Left lung (tissue), 4 donors: ENCODE measurements at regions not wholly inside any gene's neighbourhood (a gene's known extent, or its start where the extent isn't known, plus 50 kb on each side); places are given as distances from the start of the nearest gene placed in this dataset.

Source experiments
- ATAC-seq: fragments of 200-7000 bp; cut with Tn5 transposase; one replicate; pipeline ENCODE4 v1.9.1; 2020; ENCODE audit warnings: moderate library complexity
- DNase-seq, 4 donors: peaks; one replicate each; pipeline ENCODE4 v3.0.0-alpha.2; 2013 to 2020
- H3K27ac ChIP-seq, 2 donors: fragments of 200-600 bp; sonication (generic) in 1 of 2; one replicate each; pipeline versions ENCODE4 v1.5.0 to v1.8.0; 2020 to 2021
- H3K27me3 ChIP-seq, 2 donors: fragments of 200-600 bp; sonication (generic) in 1 of 2; one replicate each; pipeline versions ENCODE4 v1.5.0 to v1.8.0; 2020 to 2021
- H3K36me3 ChIP-seq, 2 donors: fragments of 200-600 bp; sonication (generic) in 1 of 2; one replicate each; pipeline versions ENCODE4 v1.5.0 to v1.8.0; 2020 to 2021
- H3K4me1 ChIP-seq, 2 donors: fragments of 200-600 bp; one replicate each; pipeline ENCODE4 v1.8.0; 2021
- H3K4me3 ChIP-seq, 2 donors: fragments of 200-600 bp; sonication (generic) in 1 of 2; one replicate each; pipeline versions ENCODE4 v1.5.0 to v1.8.0; 2020 to 2021; ENCODE audit warnings: mild to moderate bottlenecking in 1 of 2
- H3K9me3 ChIP-seq, 2 donors: fragments of 200-600 bp; sonication (generic) in 1 of 2; one replicate each; pipeline versions ENCODE4 v1.5.0 to v1.8.0; 2020 to 2021
- intact Hi-C, 2 donors: fragments of 100-400 bp; cut with DNase I; formaldehyde crosslinking; loops; one replicate each; pipeline versions ENCODE4 v1.11.2 to v1.14.2; 2022
- TF ChIP-seq, protein P1 (sequence below), 2 donors: fragments of 200-600 bp; sonication (generic) in 1 of 2; IDR thresholded peaks; one replicate each; pipeline versions ENCODE4 v1.5.0 to v1.8.0; 2021; ENCODE audit warnings: antibody characterized with exemption in 2 of 2
- donor health status: DM: no; HTN: yes; CAD: no.
- donor health status: DM: no; HTN: no; CAD: no.

DNA sequence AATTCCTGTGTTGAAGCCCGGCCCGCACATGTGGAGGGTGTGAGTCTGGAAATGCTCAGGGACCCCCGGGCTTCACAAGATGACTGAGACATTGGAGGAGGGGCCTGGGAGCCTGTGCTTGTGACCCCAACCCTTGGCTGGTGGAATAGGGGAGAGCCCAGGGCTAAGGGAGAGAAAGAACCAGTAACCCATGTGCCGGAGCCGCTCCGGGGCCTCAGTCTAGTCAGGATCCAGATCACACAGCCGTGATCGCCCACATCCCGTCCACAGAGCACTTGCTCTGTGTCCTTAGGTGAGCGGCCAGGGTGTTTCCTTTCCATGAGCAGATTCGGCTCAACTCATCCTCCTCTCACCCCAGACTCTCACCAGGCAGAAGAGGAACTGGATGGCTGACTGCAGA, 152.3 kb upstream of the RPS6KA2 start:
- ATAC-seq: no peak

DNA sequence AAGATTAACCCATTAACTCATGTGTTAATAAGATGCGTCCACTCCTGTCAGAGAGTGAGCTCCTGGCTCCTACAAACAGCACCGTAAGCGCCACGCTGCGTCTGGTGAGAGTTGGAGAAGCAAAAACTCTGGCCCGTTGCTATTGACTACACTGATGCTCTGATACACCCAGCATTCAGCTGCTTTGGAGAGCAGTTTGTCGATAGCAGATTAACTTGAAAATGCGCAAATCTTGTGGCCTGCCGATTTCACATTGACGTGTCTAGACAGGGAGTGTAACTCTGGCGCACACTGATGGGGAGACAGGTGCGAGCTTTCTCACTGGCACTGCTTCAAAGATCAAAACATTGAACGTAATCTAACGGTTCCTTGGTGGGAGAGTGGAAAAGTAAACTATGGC, 151.7 kb upstream of the RPS6KA2 start:
- ATAC-seq (no peak), DNase-seq (no peak)
- intact Hi-C loops: loop anchor here in 1 of 2 donors (10.0 kb wide), 1 partner anchor 366 kb away; no protein-coding TSS in a partner anchor
- Histone ChIP-seq H3K27me3 (peaks cover 0 to 2% of the 10 kb centered on the region in 2 donors), H3K4me3 (no peak overlapping the region), H3K27ac (no peak overlapping the region), H3K4me1 (peaks cover 0 to 4% of the 10 kb centered on the region in 2 donors), H3K36me3 (no peaks in the 10 kb centered on the region), H3K9me3 (no peaks in the 10 kb centered on the region)
- TF ChIP-seq, protein P1, sequence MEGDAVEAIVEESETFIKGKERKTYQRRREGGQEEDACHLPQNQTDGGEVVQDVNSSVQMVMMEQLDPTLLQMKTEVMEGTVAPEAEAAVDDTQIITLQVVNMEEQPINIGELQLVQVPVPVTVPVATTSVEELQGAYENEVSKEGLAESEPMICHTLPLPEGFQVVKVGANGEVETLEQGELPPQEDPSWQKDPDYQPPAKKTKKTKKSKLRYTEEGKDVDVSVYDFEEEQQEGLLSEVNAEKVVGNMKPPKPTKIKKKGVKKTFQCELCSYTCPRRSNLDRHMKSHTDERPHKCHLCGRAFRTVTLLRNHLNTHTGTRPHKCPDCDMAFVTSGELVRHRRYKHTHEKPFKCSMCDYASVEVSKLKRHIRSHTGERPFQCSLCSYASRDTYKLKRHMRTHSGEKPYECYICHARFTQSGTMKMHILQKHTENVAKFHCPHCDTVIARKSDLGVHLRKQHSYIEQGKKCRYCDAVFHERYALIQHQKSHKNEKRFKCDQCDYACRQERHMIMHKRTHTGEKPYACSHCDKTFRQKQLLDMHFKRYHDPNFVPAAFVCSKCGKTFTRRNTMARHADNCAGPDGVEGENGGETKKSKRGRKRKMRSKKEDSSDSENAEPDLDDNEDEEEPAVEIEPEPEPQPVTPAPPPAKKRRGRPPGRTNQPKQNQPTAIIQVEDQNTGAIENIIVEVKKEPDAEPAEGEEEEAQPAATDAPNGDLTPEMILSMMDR (IDR thresholded peaks at IDR 0.05): no peak

More for the DNA sequence above, 152.3 kb upstream of the RPS6KA2 start:
- Histone ChIP-seq H3K27me3 (no peaks in the 10 kb centered on the region), H3K36me3 (no peaks in the 10 kb centered on the region), H3K4me3 (no peak overlapping the region), H3K9me3 (no peaks in the 10 kb centered on the region), H3K27ac (no peak overlapping the region), H3K4me1 (peaks cover 0 to 4% of the 10 kb centered on the region in 2 donors)
- intact Hi-C loops: loop anchor here in 1 of 2 donors (10.0 kb wide), 1 partner anchor 365 kb away; no protein-coding TSS in a partner anchor
- no peak for DNase-seq
- TF ChIP-seq, protein P1 (IDR thresholded peaks at IDR 0.05): no peak

DNA sequence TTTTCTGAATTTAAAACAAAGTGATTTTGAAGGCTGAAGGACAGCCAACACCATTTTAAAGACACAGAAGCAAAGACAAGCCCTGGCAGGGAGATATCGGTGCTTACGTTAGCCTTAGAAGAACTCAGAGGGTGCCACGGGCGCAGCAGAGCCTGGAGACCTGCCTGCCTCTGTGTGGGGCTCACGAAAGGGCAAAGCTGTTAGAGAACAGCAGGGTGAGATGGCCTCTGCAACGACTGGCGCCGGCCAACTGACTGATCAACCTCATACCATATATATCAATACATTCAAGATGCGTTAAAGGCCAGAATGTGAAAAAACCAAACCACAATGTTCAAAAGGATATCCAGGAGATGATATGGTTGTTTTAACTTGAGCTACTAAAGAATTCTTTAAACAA, 151.0 kb upstream of the RPS6KA2 start:
- no peaks in the 10 kb centered on the region for H3K9me3 ChIP-seq
- ATAC-seq (no peak), DNase-seq (no peak)
- H3K4me1 ChIP-seq: peaks cover 0 to 4% of the 10 kb centered on the region in 2 donors
- no peaks in the 10 kb centered on the region for H3K36me3 ChIP-seq
- H3K27me3 ChIP-seq: peaks cover 0 to 10% of the 10 kb centered on the region in 2 donors
- intact Hi-C loops: loop anchor here in 1 of 2 donors (10.0 kb wide), 1 partner anchor 367 kb away; no protein-coding TSS in a partner anchor
- no peak overlapping the region for H3K27ac ChIP-seq
- TF ChIP-seq, protein P1 (IDR thresholded peaks at IDR 0.05): no peak
- H3K4me3 ChIP-seq: no peak overlapping the region

DNA sequence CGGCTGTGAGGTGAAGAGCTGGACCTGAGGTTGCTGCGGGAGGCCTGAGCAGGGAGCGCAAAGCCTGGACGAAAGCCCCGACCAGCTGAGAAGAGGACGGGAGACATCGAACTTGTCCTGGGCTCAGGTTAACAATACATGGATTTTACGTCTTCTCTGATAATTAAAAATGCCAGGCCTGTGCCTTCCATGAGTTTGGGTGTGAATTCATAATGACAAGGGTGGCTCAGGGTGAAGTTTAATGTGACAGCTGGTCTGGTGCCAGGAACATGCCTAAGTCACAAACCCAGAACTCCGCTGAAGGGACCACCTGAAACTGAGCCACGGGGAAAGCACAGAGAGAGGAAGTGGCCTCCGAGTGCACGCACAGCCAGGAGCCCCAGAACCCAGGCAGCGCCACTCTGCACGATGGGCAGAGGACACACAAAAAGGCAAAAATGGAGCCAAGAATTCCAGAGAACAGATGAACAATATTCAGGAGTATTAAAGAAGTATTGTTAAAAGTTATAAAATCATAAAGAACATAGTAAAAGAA, 150.1 kb upstream of the RPS6KA2 start:
- intact Hi-C loops: loop anchor here in 1 of 2 donors (10.0 kb wide), 1 partner anchor 368 kb away; no protein-coding TSS in a partner anchor
- Histone ChIP-seq H3K27ac (no peak overlapping the region), H3K27me3 (peaks cover 0 to 11% of the 10 kb centered on the region in 2 donors), H3K4me1 (peaks cover 0 to 4% of the 10 kb centered on the region in 2 donors), H3K36me3 (no peaks in the 10 kb centered on the region), H3K4me3 (no peak overlapping the region), H3K9me3 (no peaks in the 10 kb centered on the region)
- TF ChIP-seq, protein P1 (IDR thresholded peaks at IDR 0.05): no peak
- DNase-seq (no peak), ATAC-seq (no peak)

DNA sequence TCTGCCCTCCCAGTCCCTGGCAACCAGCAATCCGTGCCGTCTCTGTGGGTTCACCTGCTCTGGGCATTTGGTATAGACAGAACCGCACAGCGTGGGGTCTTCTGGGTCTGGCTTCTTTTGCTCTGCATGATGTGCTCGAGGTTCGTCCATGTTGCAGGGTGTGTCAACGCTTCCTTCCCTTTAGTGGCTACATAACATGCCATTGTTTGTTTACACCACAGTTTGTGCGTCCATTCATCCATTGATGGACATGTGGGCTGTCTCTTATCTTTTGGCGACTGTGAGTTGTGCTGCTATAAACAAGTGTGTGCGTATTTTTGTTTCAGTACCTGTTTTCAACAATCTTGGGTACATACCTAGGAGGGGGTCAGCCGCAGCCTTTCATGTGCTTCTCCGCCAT, 149.5 kb upstream of the RPS6KA2 start:
- H3K36me3 ChIP-seq: no peaks in the 10 kb centered on the region
- H3K4me1 ChIP-seq: peaks cover 0 to 4% of the 10 kb centered on the region in 2 donors
- DNase-seq: no peak
- ATAC-seq: no peak
- H3K27ac ChIP-seq: no peak overlapping the region
- no peaks in the 10 kb centered on the region for H3K9me3 ChIP-seq
- H3K4me3 ChIP-seq: no peak overlapping the region
- intact Hi-C loops: loop anchor here in 1 of 2 donors (10.0 kb wide), 1 partner anchor 368 kb away; no protein-coding TSS in a partner anchor
- peaks cover 0 to 11% of the 10 kb centered on the region in 2 donors for H3K27me3 ChIP-seq
- TF ChIP-seq, protein P1 (IDR thresholded peaks at IDR 0.05): no peak
